ENCODE measurements at regions not wholly inside any gene's neighbourhood (a gene's known extent, or its start where the extent isn't known, plus 50 kb on each side); places are given as distances from the start of the nearest gene placed in this dataset.

DNA sequence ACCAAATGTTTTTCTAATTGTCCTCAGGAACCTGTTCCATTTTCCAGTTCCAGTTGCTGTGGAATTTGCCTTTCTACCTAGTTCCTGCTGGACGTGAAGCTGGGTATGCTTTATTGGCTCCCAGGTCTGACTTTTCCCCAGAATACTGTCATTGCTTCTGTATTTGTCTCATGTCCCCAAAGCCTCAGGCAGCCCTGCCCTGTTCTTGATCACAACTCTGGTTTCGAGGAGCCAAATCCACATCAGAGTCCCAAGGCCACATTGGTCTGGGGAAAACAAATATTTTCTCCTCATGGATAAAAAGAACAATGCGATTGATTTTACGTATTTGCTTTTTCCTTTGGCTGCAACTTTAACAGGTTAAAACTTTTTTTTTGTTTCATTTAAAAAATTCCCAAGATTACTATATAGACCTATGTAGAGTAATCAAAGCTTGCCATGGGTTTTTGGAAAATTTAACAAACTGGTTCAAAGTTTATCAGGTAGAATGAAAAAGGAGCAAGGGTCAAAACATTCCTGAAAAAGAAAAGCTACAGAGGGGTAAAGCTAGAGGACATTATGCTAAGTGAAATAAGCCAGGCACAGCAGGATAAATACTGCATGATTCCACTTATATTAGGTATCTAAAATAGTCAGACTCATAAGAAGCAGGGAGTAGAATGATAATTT, 85.2 kb downstream of the MDH1 start:
- ChIA-PET CTCF (ENCODE audit: unreplicated experiment) (no interaction called here), POLR2A (interaction anchor here (1.1 kb wide), 1 partner anchor 14 kb away, joined by 5 read pairs; no protein-coding TSS in a partner anchor)

DNA sequence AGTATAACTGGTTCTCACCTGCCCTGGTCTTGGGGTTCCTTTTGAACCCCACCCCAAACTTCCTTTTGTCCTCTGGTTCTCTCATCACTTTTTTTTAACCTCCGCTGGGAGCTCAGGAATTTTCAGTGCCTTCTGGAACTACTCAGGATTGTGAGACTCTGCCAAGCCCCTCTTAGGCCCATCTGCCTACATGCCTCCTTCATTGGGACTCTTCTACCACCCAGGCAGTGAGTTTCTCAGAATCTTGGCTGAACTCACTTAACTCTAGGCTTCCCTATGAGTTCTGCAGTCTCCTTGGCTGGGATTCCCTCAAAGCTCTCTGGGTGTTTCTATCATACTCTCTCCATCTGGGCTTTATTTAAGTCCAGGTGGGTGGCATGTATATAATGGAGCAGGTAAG, 86.3 kb downstream of the MDH1 start:
- Histone ChIP-seq H3K4me3 (ENCODE audit: low read depth, low read length, poor library complexity, severe bottlenecking) (no peak overlapping the region), H3K4me2 (ENCODE audit: low read length) (no peak overlapping the region), H2AFZ (ENCODE audit: low read length) (no peak overlapping the region), H3K27ac (ENCODE audit: low read depth, low read length, poor library complexity, severe bottlenecking) (no peak overlapping the region), H4K20me1 (ENCODE audit: insufficient read depth, low read length) (no peaks in the 10 kb centered on the region), H3K4me1 (ENCODE audit: insufficient read depth, low read length, poor library complexity, severe bottlenecking) (no peaks in the 10 kb centered on the region), H3K9me3 (ENCODE audit: low read length) (no peaks in the 10 kb centered on the region), H3K79me2 (ENCODE audit: insufficient read depth, low read depth, low read length) (no peaks in the 10 kb centered on the region), H3K9me2 (ENCODE audit: insufficient read depth, low read length) (no peaks in the 10 kb centered on the region), H3K36me3 (ENCODE audit: insufficient read depth, low read length) (no peaks in the 10 kb centered on the region)
- ChIA-PET CTCF (ENCODE audit: unreplicated experiment) (interaction anchor here (0.5 kb wide), 1 partner anchor 426 kb away, joined by 3 read pairs; no protein-coding TSS in a partner anchor), POLR2A (interaction anchor here (1.1 kb wide), 1 partner anchor 15 kb away, joined by 5 read pairs; no protein-coding TSS in a partner anchor)
- no peak for TF ChIP-seq EZH2phosphoT487 (IDR thresholded peaks at IDR 0.05; ENCODE audit: borderline replicate concordance, low read depth, low read length)
- TF ChIP-seq, protein P1, sequence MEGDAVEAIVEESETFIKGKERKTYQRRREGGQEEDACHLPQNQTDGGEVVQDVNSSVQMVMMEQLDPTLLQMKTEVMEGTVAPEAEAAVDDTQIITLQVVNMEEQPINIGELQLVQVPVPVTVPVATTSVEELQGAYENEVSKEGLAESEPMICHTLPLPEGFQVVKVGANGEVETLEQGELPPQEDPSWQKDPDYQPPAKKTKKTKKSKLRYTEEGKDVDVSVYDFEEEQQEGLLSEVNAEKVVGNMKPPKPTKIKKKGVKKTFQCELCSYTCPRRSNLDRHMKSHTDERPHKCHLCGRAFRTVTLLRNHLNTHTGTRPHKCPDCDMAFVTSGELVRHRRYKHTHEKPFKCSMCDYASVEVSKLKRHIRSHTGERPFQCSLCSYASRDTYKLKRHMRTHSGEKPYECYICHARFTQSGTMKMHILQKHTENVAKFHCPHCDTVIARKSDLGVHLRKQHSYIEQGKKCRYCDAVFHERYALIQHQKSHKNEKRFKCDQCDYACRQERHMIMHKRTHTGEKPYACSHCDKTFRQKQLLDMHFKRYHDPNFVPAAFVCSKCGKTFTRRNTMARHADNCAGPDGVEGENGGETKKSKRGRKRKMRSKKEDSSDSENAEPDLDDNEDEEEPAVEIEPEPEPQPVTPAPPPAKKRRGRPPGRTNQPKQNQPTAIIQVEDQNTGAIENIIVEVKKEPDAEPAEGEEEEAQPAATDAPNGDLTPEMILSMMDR (conservative IDR thresholded peaks at IDR 0.05; ENCODE audit: low read length), result no peak
- no peak for DNase-seq (ENCODE audit: low spot score)
- intact Hi-C loops (cut with micrococcal nuclease; ENCODE audit: unreplicated experiment), result no loop called here
- no TSS peak for BruUV-seq (replicated peaks)

More for the DNA sequence above, 85.2 kb downstream of the MDH1 start:
- Histone ChIP-seq H3K36me3 (ENCODE audit: insufficient read depth, low read length) (no peaks in the 10 kb centered on the region), H3K79me2 (ENCODE audit: insufficient read depth, low read depth, low read length) (no peaks in the 10 kb centered on the region), H2AFZ (ENCODE audit: low read length) (no peak overlapping the region), H3K9me3 (ENCODE audit: low read length) (no peaks in the 10 kb centered on the region), H3K4me1 (ENCODE audit: insufficient read depth, low read length, poor library complexity, severe bottlenecking) (no peaks in the 10 kb centered on the region), H4K20me1 (ENCODE audit: insufficient read depth, low read length) (no peaks in the 10 kb centered on the region), H3K4me3 (ENCODE audit: low read depth, low read length, poor library complexity, severe bottlenecking) (no peak overlapping the region), H3K9me2 (ENCODE audit: insufficient read depth, low read length) (no peaks in the 10 kb centered on the region), H3K4me2 (ENCODE audit: low read length) (no peak overlapping the region), H3K27ac (ENCODE audit: low read depth, low read length, poor library complexity, severe bottlenecking) (no peak overlapping the region)
- intact Hi-C loops (cut with micrococcal nuclease; ENCODE audit: unreplicated experiment), result no loop called here
- BruUV-seq (replicated peaks), result no TSS peak
- no peak for TF ChIP-seq EZH2phosphoT487 (IDR thresholded peaks at IDR 0.05; ENCODE audit: borderline replicate concordance, low read depth, low read length)
- TF ChIP-seq, protein P1 (conservative IDR thresholded peaks at IDR 0.05; ENCODE audit: low read length), result no peak
- no peak for DNase-seq (ENCODE audit: low spot score)

GRCh38 chr2:63676135-63676534, 87.4 kb downstream of the MDH1 start:
- no peak for DNase-seq (ENCODE audit: low spot score)
- intact Hi-C loops (cut with micrococcal nuclease; ENCODE audit: unreplicated experiment), result no loop called here
- H2AFZ ChIP-seq (ENCODE audit: low read length), result no peak overlapping the region
- ChIA-PET CTCF (ENCODE audit: unreplicated experiment) (no interaction called here), POLR2A (interaction anchor here (0.6 kb wide), 2 partner anchors 91 to 514 kb away, joined by 4 read pairs; no protein-coding TSS in a partner anchor)
- no peak overlapping the region for H3K4me2 ChIP-seq (ENCODE audit: low read length)
- no peak overlapping the region for H3K27ac ChIP-seq (ENCODE audit: low read depth, low read length, poor library complexity, severe bottlenecking)
- no peaks in the 10 kb centered on the region for H3K9me2 ChIP-seq (ENCODE audit: insufficient read depth, low read length)
- no peaks in the 10 kb centered on the region for H4K20me1 ChIP-seq (ENCODE audit: insufficient read depth, low read length)
- H3K79me2 ChIP-seq (ENCODE audit: insufficient read depth, low read depth, low read length), result no peaks in the 10 kb centered on the region
- BruUV-seq (replicated peaks), result no TSS peak
- no peaks in the 10 kb centered on the region for H3K9me3 ChIP-seq (ENCODE audit: low read length)
- TF ChIP-seq EZH2phosphoT487 (IDR thresholded peaks at IDR 0.05; ENCODE audit: borderline replicate concordance, low read depth, low read length), result no peak
- TF ChIP-seq, protein P1 (conservative IDR thresholded peaks at IDR 0.05; ENCODE audit: low read length), result no peak
- no peaks in the 10 kb centered on the region for H3K36me3 ChIP-seq (ENCODE audit: insufficient read depth, low read length)
- no peak overlapping the region for H3K4me3 ChIP-seq (ENCODE audit: low read depth, low read length, poor library complexity, severe bottlenecking)
- H3K4me1 ChIP-seq (ENCODE audit: insufficient read depth, low read length, poor library complexity, severe bottlenecking), result no peaks in the 10 kb centered on the region

All from OCI-LY7 (cell line).